Uterus (tissue), 2 donors: ENCODE measurements at regions not wholly inside any gene's neighbourhood (a gene's known extent, or its start where the extent isn't known, plus 50 kb on each side); places are given as distances from the start of the nearest gene placed in this dataset.

ENCODE experiments used
- POLR2A ChIP-seq, 2 donors: fragments of 450-650 bp; IDR thresholded peaks; one replicate each; pipeline ENCODE4 v1.6.1; 2016; ENCODE audit warnings: antibody characterized with exemption in 2 of 2, mild to moderate bottlenecking in 1 of 2, moderate library complexity in 1 of 2
- TF ChIP-seq, protein P1 (sequence below), 4 experiments: fragments of 200-600 bp in 2 of 4; fragments of 450-650 bp in 2 of 4; sonication (generic) in 2 of 4; IDR thresholded peaks; one replicate each; pipeline ENCODE4 v1.5.1; 2016 to 2019; ENCODE audit warnings: antibody characterized with exemption in 4 of 4, mild to moderate bottlenecking in 2 of 4, moderate library complexity in 1 of 4

DNA sequence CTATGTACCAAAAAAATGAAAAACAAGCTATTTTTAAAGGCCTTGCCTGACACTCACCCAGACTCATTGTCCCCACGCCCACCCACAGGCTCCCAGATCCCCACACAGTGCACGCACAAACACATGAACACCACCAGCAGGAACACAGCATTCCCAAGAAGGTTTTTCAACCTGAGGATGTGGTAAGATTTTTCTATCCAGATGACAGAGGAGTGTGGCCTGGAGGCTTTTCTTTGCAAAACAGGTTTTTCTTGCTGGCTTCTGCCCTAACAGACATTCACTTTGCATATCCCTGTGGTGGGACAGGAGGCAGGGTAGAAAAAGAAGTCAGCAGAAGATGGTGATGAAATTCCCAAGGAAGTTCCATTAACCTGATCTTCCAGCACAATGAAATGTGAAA lies 97.8 kb downstream of the KLF12 start:
- TF ChIP-seq, protein P1, sequence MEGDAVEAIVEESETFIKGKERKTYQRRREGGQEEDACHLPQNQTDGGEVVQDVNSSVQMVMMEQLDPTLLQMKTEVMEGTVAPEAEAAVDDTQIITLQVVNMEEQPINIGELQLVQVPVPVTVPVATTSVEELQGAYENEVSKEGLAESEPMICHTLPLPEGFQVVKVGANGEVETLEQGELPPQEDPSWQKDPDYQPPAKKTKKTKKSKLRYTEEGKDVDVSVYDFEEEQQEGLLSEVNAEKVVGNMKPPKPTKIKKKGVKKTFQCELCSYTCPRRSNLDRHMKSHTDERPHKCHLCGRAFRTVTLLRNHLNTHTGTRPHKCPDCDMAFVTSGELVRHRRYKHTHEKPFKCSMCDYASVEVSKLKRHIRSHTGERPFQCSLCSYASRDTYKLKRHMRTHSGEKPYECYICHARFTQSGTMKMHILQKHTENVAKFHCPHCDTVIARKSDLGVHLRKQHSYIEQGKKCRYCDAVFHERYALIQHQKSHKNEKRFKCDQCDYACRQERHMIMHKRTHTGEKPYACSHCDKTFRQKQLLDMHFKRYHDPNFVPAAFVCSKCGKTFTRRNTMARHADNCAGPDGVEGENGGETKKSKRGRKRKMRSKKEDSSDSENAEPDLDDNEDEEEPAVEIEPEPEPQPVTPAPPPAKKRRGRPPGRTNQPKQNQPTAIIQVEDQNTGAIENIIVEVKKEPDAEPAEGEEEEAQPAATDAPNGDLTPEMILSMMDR (IDR thresholded peaks at IDR 0.05), result no peak
- no peak for TF ChIP-seq POLR2A (IDR thresholded peaks at IDR 0.05)
